ENCODE measurements at regions not wholly inside any gene's neighbourhood (a gene's known extent, or its start where the extent isn't known, plus 50 kb on each side); places are given as distances from the start of the nearest gene placed in this dataset.

GRCh38 chr10:29922226-29922625, 137.2 kb downstream of the JCAD start:
- TF ChIP-seq CTCF (IDR thresholded peaks at IDR 0.05): no peak
- TF ChIP-seq POLR2A (IDR thresholded peaks at IDR 0.05): no peak
